K562 (cell line): ENCODE measurements at regions not wholly inside any gene's neighbourhood (a gene's known extent, or its start where the extent isn't known, plus 50 kb on each side); places are given as distances from the start of the nearest gene placed in this dataset.

Experiments
- ATAC-seq: fragments of 200-7000 bp; cut with Tn5 transposase; 3 replicates; pipeline ENCODE4 v1.9.1; 2020; ENCODE audit warnings: moderate library complexity
- BruUV-seq: library from RNA; stranded (reverse); fragments of 400-500 nt; replicated peaks from 2 replicates; lab custom pipeline; 2021; lab: Mats Ljungman, UMichigan
- CTCF ChIA-PET: fragments of 300-600 bp; formaldehyde crosslinking; extraction: SDS; loops from one replicate; lab custom pipeline; 2021; ENCODE audit warnings: low intra/inter-chr PET ratio; lab: Yijun Ruan, JAX
- POLR2A ChIA-PET: fragments of 300-600, 350-650 bp; sonication (Branson Sonifier 250); formaldehyde crosslinking; extraction: SDS; loops from one replicate; lab custom pipeline; 2021; ENCODE audit warnings: antibody characterized with exemption, inconsistent platforms; lab: Yijun Ruan, JAX
- DNase-seq, 4 experiments: peaks; one replicate each; pipeline versions ENCODE4 v3.0.0 to v3.0.0-alpha.2; 2011 to 2018; ENCODE audit warnings: low spot score in 3 of 4, mixed read lengths in 3 of 4; ENCODE audit errors: extremely low read depth in 1 of 4
- FAIRE-seq: peaks from 2 replicates; lab custom pipeline; 2011; peaks lifted over from hg19 to GRCh38; lab: Jason Lieb, UNC
- H2AFZ ChIP-seq: 2 replicates; pipeline ENCODE4 v1.6.0; 2011; ENCODE audit warnings: low read depth, low read length, control low read depth, inconsistent platforms
- H3K27ac ChIP-seq: fragments of 200-600 bp; 3 replicates; pipeline ENCODE4 v1.8.0; 2011; ENCODE audit warnings: low read depth, mild to moderate bottlenecking, control low read depth, inconsistent platforms, low read length, moderate library complexity, mixed read lengths; ENCODE audit errors: extremely low read depth
- H3K27me3 ChIP-seq, 2 experiments: fragments of 300-600 bp in 1 of 2; 2 replicates in 1 of 2; 3 replicates in 1 of 2; pipeline versions ENCODE4 v1.6.0 to v1.8.0; 2011; ENCODE audit warnings: inconsistent platforms in 2 of 2, low read length in 2 of 2, mild to moderate bottlenecking in 1 of 2, mixed read lengths in 1 of 2, moderate library complexity in 1 of 2; ENCODE audit not compliant: control insufficient read depth in 2 of 2, insufficient read depth in 2 of 2
- H3K36me3 ChIP-seq: fragments of 300-600 bp; 3 replicates; pipeline ENCODE4 v1.8.0; 2011; ENCODE audit warnings: mild to moderate bottlenecking, low read length, inconsistent platforms; ENCODE audit not compliant: control insufficient read depth, insufficient read depth
- H3K4me1 ChIP-seq, 2 experiments: fragments of 200-600 bp in 1 of 2; replicated peaks in 1 of 2; 2 replicates in 1 of 2; 3 replicates in 1 of 2; pipeline versions ENCODE4 v1.5.1 to v1.8.0; 2011; ENCODE audit warnings: inconsistent platforms in 2 of 2, low read length in 2 of 2, mild to moderate bottlenecking in 1 of 2, mixed read lengths in 1 of 2, moderate library complexity in 1 of 2; ENCODE audit not compliant: control insufficient read depth in 2 of 2, insufficient read depth in 2 of 2
- H3K4me2 ChIP-seq: 2 replicates; pipeline ENCODE4 v1.6.1; 2011; ENCODE audit warnings: low read length, control low read depth, inconsistent platforms, mixed read lengths; ENCODE audit not compliant: insufficient read depth
- H3K4me3 ChIP-seq: fragments of 200-600 bp; sonication (generic), shearing (Covaris generic); 2 replicates; pipeline ENCODE4 v1.5.1; 2016; ENCODE audit warnings: control low read depth, inconsistent platforms
- H3K79me2 ChIP-seq: fragments of 200-600 bp; 3 replicates; pipeline ENCODE4 v1.8.0; 2011; ENCODE audit warnings: low read length, inconsistent platforms; ENCODE audit not compliant: control insufficient read depth, insufficient read depth
- H3K9ac ChIP-seq, 2 experiments: 2 replicates each; pipeline versions ENCODE4 v1.6.0 to v1.6.1; 2011; ENCODE audit warnings: low read depth in 2 of 2, low read length in 2 of 2, control low read depth in 1 of 2, inconsistent platforms in 1 of 2, mild to moderate bottlenecking in 1 of 2, mixed read lengths in 1 of 2; ENCODE audit not compliant: insufficient read depth in 1 of 2
- H3K9me1 ChIP-seq: one replicate; pipeline ENCODE4 v1.6.0; 2011; ENCODE audit warnings: inconsistent platforms, mild to moderate bottlenecking, low read length, moderate library complexity; ENCODE audit not compliant: control insufficient read depth, insufficient read depth
- H3K9me3 ChIP-seq: replicated peaks from 2 replicates; pipeline ENCODE4 v1.5.1; 2011; ENCODE audit warnings: low read depth, low read length, inconsistent platforms; ENCODE audit not compliant: control insufficient read depth, insufficient read depth
- H4K20me1 ChIP-seq: replicated peaks from 2 replicates; pipeline ENCODE4 v1.6.1; 2011; ENCODE audit warnings: low read length, inconsistent platforms, mixed read lengths; ENCODE audit not compliant: control insufficient read depth, insufficient read depth
- GATA2 ChIP-seq: sonication (generic); formaldehyde crosslinking; IDR thresholded peaks from 2 replicates; pipeline ENCODE4 v1.4.0; 2020; ENCODE audit warnings: mild to moderate bottlenecking, missing genetic modification reagents
- HDGF ChIP-seq: fragments of 450-650 bp; IDR thresholded peaks from 2 replicates; pipeline ENCODE4 v1.6.1; 2016
- HNRNPUL1 ChIP-seq: fragments of 200-400 bp; formaldehyde crosslinking; IDR thresholded peaks from 2 replicates; pipeline ENCODE4 v1.6.1; 2017; ENCODE audit warnings: low read length
- KDM4B ChIP-seq, 2 experiments: fragments of 450-650 bp in 1 of 2; sonication (generic) in 1 of 2; IDR thresholded peaks; 2 replicates each; pipeline ENCODE4 v1.6.1; 2016 to 2017; ENCODE audit warnings: borderline replicate concordance in 2 of 2, antibody characterized with exemption in 1 of 2, low read depth in 1 of 2, mild to moderate bottlenecking in 1 of 2
- KLF6 ChIP-seq: fragments of 250-450 bp; sonication (Bioruptor Pico); IDR thresholded peaks from 2 replicates; pipeline ENCODE4 v1.4.0; 2020; ENCODE audit warnings: mild to moderate bottlenecking, moderate library complexity, borderline replicate concordance
- NFIC ChIP-seq: fragments of 450-650 bp; IDR thresholded peaks from 2 replicates; pipeline ENCODE4 v1.6.1; 2017; ENCODE audit warnings: mild to moderate bottlenecking, inconsistent platforms
- TAF15 ChIP-seq: fragments of 200-400 bp; formaldehyde crosslinking; IDR thresholded peaks from 2 replicates; pipeline ENCODE4 v1.6.1; 2017; ENCODE audit warnings: mild to moderate bottlenecking, low read depth, low read length, moderate library complexity
- WGBS: fragments of 100-300 bp; shearing (Covaris generic); methylation state at CpG from one replicate; pipeline ENCODE4 v1.1.6; 2016; ENCODE audit warnings: low coverage, mixed read lengths; ENCODE audit not compliant: insufficient coverage; ENCODE audit errors: missing lambda C conversion rate; 5-methylcytosine and 5-hydroxymethylcytosine counted together
- in situ Hi-C: fragments of 300-500 bp; cut with MboI; formaldehyde crosslinking; loops from 4 replicates; pipeline ENCODE4 v1.15.0; 2018; ENCODE audit warnings: inconsistent platforms, mixed read lengths
- intact Hi-C: fragments of 100-400 bp; cut with micrococcal nuclease; formaldehyde crosslinking; loops from 2 replicates; pipeline ENCODE4 v1.14.2; 2022
- TF ChIP-seq, protein P1 (sequence below): fragments of 450-650 bp; IDR thresholded peaks from 2 replicates; pipeline ENCODE4 v1.6.1; 2016; ENCODE audit warnings: borderline replicate concordance
- TF ChIP-seq, protein P2 (sequence below), 2 experiments: fragments of 450-650 bp; formaldehyde crosslinking in 1 of 2; IDR thresholded peaks; 2 replicates each; pipeline versions ENCODE4 v1.4.0 to v1.6.1; 2014 to 2020; ENCODE audit warnings: mild to moderate bottlenecking in 2 of 2, borderline replicate concordance in 1 of 2, low read depth in 1 of 2

- TF ChIP-seq HDGF (no peak), TAF15 (no peak), NFIC (no peak), HNRNPUL1 (no peak)
- TF ChIP-seq, protein P1, sequence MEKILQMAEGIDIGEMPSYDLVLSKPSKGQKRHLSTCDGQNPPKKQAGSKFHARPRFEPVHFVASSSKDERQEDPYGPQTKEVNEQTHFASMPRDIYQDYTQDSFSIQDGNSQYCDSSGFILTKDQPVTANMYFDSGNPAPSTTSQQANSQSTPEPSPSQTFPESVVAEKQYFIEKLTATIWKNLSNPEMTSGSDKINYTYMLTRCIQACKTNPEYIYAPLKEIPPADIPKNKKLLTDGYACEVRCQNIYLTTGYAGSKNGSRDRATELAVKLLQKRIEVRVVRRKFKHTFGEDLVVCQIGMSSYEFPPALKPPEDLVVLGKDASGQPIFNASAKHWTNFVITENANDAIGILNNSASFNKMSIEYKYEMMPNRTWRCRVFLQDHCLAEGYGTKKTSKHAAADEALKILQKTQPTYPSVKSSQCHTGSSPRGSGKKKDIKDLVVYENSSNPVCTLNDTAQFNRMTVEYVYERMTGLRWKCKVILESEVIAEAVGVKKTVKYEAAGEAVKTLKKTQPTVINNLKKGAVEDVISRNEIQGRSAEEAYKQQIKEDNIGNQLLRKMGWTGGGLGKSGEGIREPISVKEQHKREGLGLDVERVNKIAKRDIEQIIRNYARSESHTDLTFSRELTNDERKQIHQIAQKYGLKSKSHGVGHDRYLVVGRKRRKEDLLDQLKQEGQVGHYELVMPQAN, result no peak
- TF ChIP-seq, all 486 proteins: peak for 0
Measured at GRCh38 chrX:151825007-151825406, 87.7 kb upstream of the MAGEA4 start (continued).

DNA sequence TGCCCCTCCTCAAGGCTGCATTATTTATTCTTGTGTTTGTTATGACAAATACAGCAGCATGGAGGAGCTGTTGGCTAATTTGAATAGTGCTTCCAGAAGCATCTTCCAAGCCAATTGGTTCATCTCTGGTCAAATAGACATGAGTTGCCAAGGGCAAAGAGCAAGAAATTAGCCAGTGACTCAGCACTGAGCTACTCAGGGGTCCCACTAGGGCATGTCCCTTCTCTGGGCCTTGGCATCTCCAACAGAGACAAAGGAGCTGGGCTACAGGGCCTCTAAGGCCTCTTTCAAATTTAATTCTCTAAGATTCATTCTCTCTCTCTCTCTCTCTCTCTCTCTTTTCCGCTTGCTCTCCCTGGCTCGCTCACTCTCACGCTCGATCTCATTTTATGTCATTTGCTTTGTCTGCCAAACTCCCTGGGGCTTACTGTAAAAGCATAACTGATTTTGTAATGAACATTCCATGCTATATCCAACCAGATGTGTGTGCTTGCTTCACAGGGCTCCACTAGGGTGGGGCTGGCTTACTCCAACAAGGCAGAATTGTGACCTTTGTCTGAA is 86.7 kb upstream of the MAGEA4 start:
- Histone ChIP-seq H3K9me1 (no peaks in the 10 kb centered on the region), H3K9me3 (no peaks in the 10 kb centered on the region), H4K20me1 (no peaks in the 10 kb centered on the region), H3K4me1 (no peaks in the 10 kb centered on the region; a peak in 1 of 5 replicates), H2AFZ (no peak overlapping the region), H3K36me3 (no peaks in the 10 kb centered on the region), H3K4me2 (no peak overlapping the region), H3K9ac (no peak overlapping the region), H3K27me3 (peaks cover 0 to 6% of the 10 kb centered on the region in 2 experiments; a peak in 3 of 5 replicates), H3K79me2 (no peaks in the 10 kb centered on the region), H3K27ac (no peak overlapping the region), H3K4me3 (no peak overlapping the region)
- WGBS, result 27% methylated on average over 4 of the region's 4 CpGs
- ATAC-seq, result peak; percentile 47; the same call in 2 of the 3 replicates
- in situ Hi-C loops (no loop called here), intact Hi-C loops (loop anchor here (10.0 kb wide), 1 partner anchor 809 kb away; the partner anchor contains the start of gene GABRQ)
- CTCF ChIA-PET, result interaction anchor here (0.6 to 1.6 kb wide), 3 partner anchors 76 to 812 kb away, joined by 3 to 8 read pairs (median 3); partner anchors contain the start of gene GABRQ
- DNase-seq, result peak in 1 of 4 experiments; percentile 8
- BruUV-seq, result no TSS peak
- no peak for FAIRE-seq
- POLR2A ChIA-PET, result interaction anchor here (0.7 to 0.8 kb wide), 2 partner anchors 34 to 1372 kb away, joined by 3 read pairs; no protein-coding TSS in a partner anchor
- TF ChIP-seq KLF6 (no peak), GATA2 (CRISPR knock-in tag) (no peak), KDM4B (IDR thresholded peaks at IDR 0.05; ENCODE audit: borderline replicate concordance in 2 of 2, low read depth in 1 of 2) (no peak)
- TF ChIP-seq, protein P2, sequence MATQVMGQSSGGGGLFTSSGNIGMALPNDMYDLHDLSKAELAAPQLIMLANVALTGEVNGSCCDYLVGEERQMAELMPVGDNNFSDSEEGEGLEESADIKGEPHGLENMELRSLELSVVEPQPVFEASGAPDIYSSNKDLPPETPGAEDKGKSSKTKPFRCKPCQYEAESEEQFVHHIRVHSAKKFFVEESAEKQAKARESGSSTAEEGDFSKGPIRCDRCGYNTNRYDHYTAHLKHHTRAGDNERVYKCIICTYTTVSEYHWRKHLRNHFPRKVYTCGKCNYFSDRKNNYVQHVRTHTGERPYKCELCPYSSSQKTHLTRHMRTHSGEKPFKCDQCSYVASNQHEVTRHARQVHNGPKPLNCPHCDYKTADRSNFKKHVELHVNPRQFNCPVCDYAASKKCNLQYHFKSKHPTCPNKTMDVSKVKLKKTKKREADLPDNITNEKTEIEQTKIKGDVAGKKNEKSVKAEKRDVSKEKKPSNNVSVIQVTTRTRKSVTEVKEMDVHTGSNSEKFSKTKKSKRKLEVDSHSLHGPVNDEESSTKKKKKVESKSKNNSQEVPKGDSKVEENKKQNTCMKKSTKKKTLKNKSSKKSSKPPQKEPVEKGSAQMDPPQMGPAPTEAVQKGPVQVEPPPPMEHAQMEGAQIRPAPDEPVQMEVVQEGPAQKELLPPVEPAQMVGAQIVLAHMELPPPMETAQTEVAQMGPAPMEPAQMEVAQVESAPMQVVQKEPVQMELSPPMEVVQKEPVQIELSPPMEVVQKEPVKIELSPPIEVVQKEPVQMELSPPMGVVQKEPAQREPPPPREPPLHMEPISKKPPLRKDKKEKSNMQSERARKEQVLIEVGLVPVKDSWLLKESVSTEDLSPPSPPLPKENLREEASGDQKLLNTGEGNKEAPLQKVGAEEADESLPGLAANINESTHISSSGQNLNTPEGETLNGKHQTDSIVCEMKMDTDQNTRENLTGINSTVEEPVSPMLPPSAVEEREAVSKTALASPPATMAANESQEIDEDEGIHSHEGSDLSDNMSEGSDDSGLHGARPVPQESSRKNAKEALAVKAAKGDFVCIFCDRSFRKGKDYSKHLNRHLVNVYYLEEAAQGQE (IDR thresholded peaks at IDR 0.05; ENCODE audit: borderline replicate concordance), result peak; percentile 54; the same call in 1 of the 2 replicates
- TF ChIP-seq, protein P2 (CRISPR knock-in tag; IDR thresholded peaks at IDR 0.05; ENCODE audit: low read depth), result no peak
